SK-N-SH (cell line): ENCODE measurements at regions not wholly inside any gene's neighbourhood (a gene's known extent, or its start where the extent isn't known, plus 50 kb on each side); places are given as distances from the start of the nearest gene placed in this dataset.
"Not testable (repeated sequence)": the region's sequence is repeated elsewhere in the genome, so short reads cannot be mapped to it uniquely, and the experiment has no call there.

Source experiments
- CTCF ChIA-PET: fragments of 300-600, 350-600 bp; formaldehyde crosslinking; extraction: SDS; loops from one replicate; lab custom pipeline; 2021; lab: Yijun Ruan, JAX
- POLR2A ChIA-PET: fragments of 350-600 bp; sonication (Branson Sonifier 250); formaldehyde crosslinking; extraction: SDS; loops from one replicate; lab custom pipeline; 2020; ENCODE audit warnings: antibody characterized with exemption, inconsistent platforms; lab: Yijun Ruan, JAX
- DNase-seq: peaks from one replicate; pipeline ENCODE4 v3.0.0; 2012
- H2AFZ ChIP-seq: fragments of 200-600 bp; sonication (generic); 2 replicates; pipeline ENCODE4 v1.8.1; 2016; ENCODE audit warnings: antibody characterized with exemption, mild to moderate bottlenecking, low read depth
- H3F3A ChIP-seq: fragments of 200-600 bp; sonication (generic); replicated peaks from 2 replicates; pipeline ENCODE3; 2016; ENCODE audit warnings: antibody characterized with exemption, mild to moderate bottlenecking; ENCODE audit not compliant: insufficient read depth
- H3K27ac ChIP-seq, 2 experiments: fragments of 200-500 bp in 1 of 2; fragments of 200-600 bp in 1 of 2; sonication (Bioruptor generic) in 1 of 2; sonication (generic), shearing (Covaris generic) in 1 of 2; 2 replicates each; pipeline versions ENCODE4 v1.5.1 to v1.6.1; 2014 to 2016; ENCODE audit warnings: low read depth in 2 of 2, inconsistent platforms in 1 of 2, low read length in 1 of 2, mild to moderate bottlenecking in 1 of 2, mixed read lengths in 1 of 2
- H3K27me3 ChIP-seq: fragments of 200-600 bp; sonication (generic), shearing (Covaris generic); 2 replicates; pipeline ENCODE4 v1.6.1; 2016; ENCODE audit warnings: mixed run types; ENCODE audit not compliant: insufficient read depth
- H3K36me3 ChIP-seq, 2 experiments: fragments of 200-500 bp in 1 of 2; fragments of 200-600 bp in 1 of 2; sonication (Bioruptor generic) in 1 of 2; sonication (generic) in 1 of 2; replicated peaks in 1 of 2; 2 replicates each; pipeline versions ENCODE3 to v1.5.1; 2014 to 2016; ENCODE audit warnings: low read length in 1 of 2, mild to moderate bottlenecking in 1 of 2; ENCODE audit not compliant: insufficient read depth in 2 of 2, control insufficient read depth in 1 of 2
- H3K4me1 ChIP-seq, 2 experiments: fragments of 200-500 bp in 1 of 2; fragments of 200-600 bp in 1 of 2; sonication (Bioruptor generic) in 1 of 2; sonication (generic), shearing (Covaris generic) in 1 of 2; 2 replicates each; pipeline versions ENCODE4 v1.5.1 to v1.6.1; 2014 to 2016; ENCODE audit warnings: low read depth in 1 of 2, low read length in 1 of 2, mixed run types in 1 of 2; ENCODE audit not compliant: insufficient read depth in 2 of 2, control insufficient read depth in 1 of 2
- H3K4me2 ChIP-seq: fragments of 200-600 bp; sonication (generic), shearing (Covaris generic); 2 replicates; pipeline ENCODE4 v1.6.1; 2017; ENCODE audit warnings: mixed run types
- H3K4me3 ChIP-seq, 2 experiments: fragments of 200-500 bp in 1 of 2; fragments of 200-600 bp in 1 of 2; sonication (Bioruptor generic) in 1 of 2; sonication (generic), shearing (Covaris generic) in 1 of 2; 2 replicates each; pipeline versions ENCODE4 v1.5.1 to v1.8.1; 2014 to 2016; ENCODE audit warnings: low read depth in 2 of 2, inconsistent platforms in 1 of 2, low read length in 1 of 2, mild to moderate bottlenecking in 1 of 2, mixed read lengths in 1 of 2, moderate library complexity in 1 of 2
- H3K79me2 ChIP-seq: fragments of 200-600 bp; sonication (generic); 2 replicates; pipeline ENCODE4 v1.8.1; 2017; ENCODE audit warnings: mild to moderate bottlenecking; ENCODE audit not compliant: insufficient read depth
- H3K9ac ChIP-seq: fragments of 200-600 bp; sonication (generic); 2 replicates; pipeline ENCODE4 v1.6.1; 2017; ENCODE audit warnings: mixed run types
- H3K9me2 ChIP-seq: fragments of 200-600 bp; sonication (generic); 2 replicates; pipeline ENCODE4 v1.6.1; 2017; ENCODE audit warnings: mixed run types
- H3K9me3 ChIP-seq: fragments of 200-600 bp; sonication (generic); 2 replicates; pipeline ENCODE4 v1.6.1; 2017; ENCODE audit warnings: mixed run types, mild to moderate bottlenecking, moderate library complexity
- H4K20me1 ChIP-seq: fragments of 200-600 bp; sonication (generic); 2 replicates; pipeline ENCODE4 v1.6.1; 2017; ENCODE audit warnings: mild to moderate bottlenecking, mixed run types; ENCODE audit not compliant: insufficient read depth
- CTCF ChIP-seq: fragments of 200-600 bp; sonication (generic); IDR thresholded peaks from 2 replicates; pipeline ENCODE4 v1.6.1; 2017; ENCODE audit warnings: antibody characterized with exemption, mild to moderate bottlenecking, moderate library complexity
- EZH2phosphoT487 ChIP-seq: fragments of 200-600 bp; sonication (generic); IDR thresholded peaks from 2 replicates; pipeline ENCODE4 v1.6.1; 2017; ENCODE audit warnings: low read depth, mixed run types, mild to moderate bottlenecking, antibody characterized with exemption, moderate library complexity, borderline replicate concordance
- GABPA ChIP-seq: IDR thresholded peaks from 2 replicates; pipeline ENCODE4 v1.4.0; 2012; ENCODE audit warnings: low read depth, mild to moderate bottlenecking
- MEF2A ChIP-seq: IDR thresholded peaks from 2 replicates; pipeline ENCODE4 v1.4.0; 2012; ENCODE audit warnings: low read depth, borderline replicate concordance
- NFIC ChIP-seq: IDR thresholded peaks from 2 replicates; pipeline ENCODE4 v1.4.0; 2012; ENCODE audit warnings: borderline replicate concordance
- RAD21 ChIP-seq: IDR thresholded peaks from 2 replicates; pipeline ENCODE4 v1.6.1; 2012; ENCODE audit warnings: mild to moderate bottlenecking, low read length
- RFX5 ChIP-seq: IDR thresholded peaks from 2 replicates; pipeline ENCODE4 v1.6.1; 2012; ENCODE audit warnings: mild to moderate bottlenecking, improper control_type of control experiment, low read length
- RXRA ChIP-seq: IDR thresholded peaks from 2 replicates; pipeline ENCODE4 v1.4.0; 2012; ENCODE audit warnings: low read depth, mild to moderate bottlenecking, borderline replicate concordance
- SMC3 ChIP-seq: IDR thresholded peaks from 2 replicates; pipeline ENCODE4 v1.6.1; 2012; ENCODE audit warnings: low read depth, low read length, improper control_type of control experiment
- TAF1 ChIP-seq: IDR thresholded peaks from 2 replicates; pipeline ENCODE4 v1.6.1; 2012; ENCODE audit warnings: low read depth, mild to moderate bottlenecking, low read length, moderate library complexity, borderline replicate concordance
- WGBS: methylation state at CpG from one replicate; pipeline ENCODE4 v1.1.6; 2017; ENCODE audit warnings: low lambda C conversion rate; 5-methylcytosine and 5-hydroxymethylcytosine counted together
- TF ChIP-seq, protein P1 (sequence below): IDR thresholded peaks from 2 replicates; pipeline ENCODE4 v1.4.0; 2012; ENCODE audit warnings: low read depth
- TF ChIP-seq, protein P2 (sequence below): IDR thresholded peaks from 2 replicates; pipeline ENCODE4 v1.6.1; 2012; ENCODE audit warnings: mild to moderate bottlenecking, low read depth, low read length, moderate library complexity

GRCh38 chr14:86064595-86064994, 534.7 kb downstream of the FLRT2 start:
- H3K4me3 ChIP-seq, H3K9me2 ChIP-seq, H3K36me3 ChIP-seq, H3K27ac ChIP-seq, H3F3A ChIP-seq, H3K9me3 ChIP-seq, H4K20me1 ChIP-seq, H3K4me2 ChIP-seq, H3K27me3 ChIP-seq, H2AFZ ChIP-seq, H3K79me2 ChIP-seq, H3K9ac ChIP-seq, POLR2A ChIA-PET, H3K4me1 ChIP-seq, DNase-seq: not testable (repeated sequence)
- CTCF ChIA-PET, result interaction anchor here (2.0 kb wide), 1 partner anchor 26 kb away, joined by 5 read pairs; no protein-coding TSS in a partner anchor

DNA sequence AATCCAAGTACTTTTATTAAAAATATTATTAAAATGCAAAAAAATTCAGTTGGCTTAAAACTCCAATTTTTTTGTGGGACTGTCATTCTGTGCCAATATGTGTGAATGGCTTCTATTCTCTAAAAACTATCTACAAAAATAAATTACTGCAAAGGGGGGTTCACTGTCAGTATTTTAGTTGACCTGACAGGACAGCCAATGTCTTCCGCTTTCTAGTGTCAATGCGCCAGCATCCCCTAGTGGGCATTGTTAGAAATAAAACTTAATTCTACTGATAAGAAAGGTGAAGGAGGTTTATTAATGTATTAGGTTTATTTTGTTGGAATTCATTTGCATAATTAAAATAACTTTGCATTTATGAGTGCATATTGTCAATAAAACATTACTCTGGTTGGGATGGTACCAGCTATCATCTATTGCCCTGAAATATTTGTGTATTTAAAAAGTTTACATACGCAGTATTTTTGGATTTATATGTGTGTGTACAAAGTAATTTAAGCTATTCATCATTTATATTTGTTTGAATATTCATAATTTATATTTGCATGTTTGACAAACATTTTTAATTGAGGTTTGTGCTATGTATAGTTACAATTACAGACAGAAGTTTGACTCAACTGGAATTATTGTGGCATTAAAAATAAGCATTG, 527.2 kb downstream of the FLRT2 start:
- 31% methylated on average over 3 of the region's 3 CpGs for WGBS
- peak; percentile 70 for TF ChIP-seq RAD21
- TF ChIP-seq RFX5, result no peak
- TF ChIP-seq, protein P1, sequence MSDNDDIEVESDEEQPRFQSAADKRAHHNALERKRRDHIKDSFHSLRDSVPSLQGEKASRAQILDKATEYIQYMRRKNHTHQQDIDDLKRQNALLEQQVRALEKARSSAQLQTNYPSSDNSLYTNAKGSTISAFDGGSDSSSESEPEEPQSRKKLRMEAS, result no peak
- peak; percentile 48 for TF ChIP-seq SMC3
- TF ChIP-seq GABPA, result no peak
- peak; percentile 92 for TF ChIP-seq CTCF
- TF ChIP-seq MEF2A, result no peak
- no peak for TF ChIP-seq EZH2phosphoT487
- POLR2A ChIA-PET, result no interaction called here
- H3K4me2 ChIP-seq, result no peak overlapping the region
- no peaks in the 10 kb centered on the region for H3K9me2 ChIP-seq
- H3K27ac ChIP-seq, result no peak overlapping the region
- peaks cover 5% of the 10 kb centered on the region; the same call in 1 of the 2 replicates for H3K27me3 ChIP-seq
- H3K4me3 ChIP-seq, result no peak overlapping the region
- H4K20me1 ChIP-seq, result no peaks in the 10 kb centered on the region
- no peaks in the 10 kb centered on the region for H3K36me3 ChIP-seq
- H3K79me2 ChIP-seq, result no peaks in the 10 kb centered on the region
- H3K4me1 ChIP-seq, result no peaks in the 10 kb centered on the region
- CTCF ChIA-PET, result interaction anchor here (0.6 to 1.3 kb wide), 3 partner anchors 19 to 68 kb away, joined by 3 to 5 read pairs (median 3); no protein-coding TSS in a partner anchor
- peak; percentile 3 for DNase-seq
- no peaks in the 10 kb centered on the region for H3F3A ChIP-seq
- no peak overlapping the region for H3K9ac ChIP-seq
- H3K9me3 ChIP-seq, result no peaks in the 10 kb centered on the region
- H2AFZ ChIP-seq, result no peak overlapping the region

DNA sequence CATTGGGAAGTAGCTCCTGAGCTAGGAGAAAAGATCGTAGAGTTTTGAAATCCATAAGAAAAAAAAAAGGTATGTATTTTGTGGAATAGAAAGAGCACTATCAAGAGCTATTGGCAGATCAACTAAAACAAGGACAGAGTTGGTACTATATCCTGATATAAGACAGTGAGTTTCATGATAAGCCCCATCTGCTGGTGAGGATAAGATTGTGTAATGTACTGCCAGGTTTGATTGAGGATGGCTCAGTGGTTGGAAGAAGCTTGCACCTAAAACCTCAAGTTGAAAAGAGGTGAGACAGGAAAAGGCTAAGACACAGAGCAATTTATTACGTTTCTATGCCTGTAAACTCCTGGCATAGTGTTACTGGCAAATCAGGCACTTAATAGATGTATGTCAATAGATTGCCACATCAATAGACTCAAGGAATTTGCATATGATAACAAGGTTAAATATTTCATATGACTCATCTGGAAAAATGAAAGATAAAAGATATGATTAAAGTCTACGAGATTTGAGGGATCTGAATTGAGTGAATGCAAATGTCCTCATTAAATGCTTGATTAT, 525.6 kb downstream of the FLRT2 start:
- H3K4me2 ChIP-seq, result no peak overlapping the region
- no peaks in the 10 kb centered on the region for H3K9me3 ChIP-seq
- WGBS, result 0% methylated on average over 3 of the region's 3 CpGs
- no peaks in the 10 kb centered on the region for H3F3A ChIP-seq
- H3K79me2 ChIP-seq, result no peaks in the 10 kb centered on the region
- H3K27ac ChIP-seq, result no peak overlapping the region
- no peak overlapping the region for H3K4me3 ChIP-seq
- no peaks in the 10 kb centered on the region for H3K36me3 ChIP-seq
- no peak overlapping the region for H3K9ac ChIP-seq
- peaks cover 5% of the 10 kb centered on the region; the same call in 1 of the 2 replicates for H3K27me3 ChIP-seq
- DNase-seq, result no peak
- H2AFZ ChIP-seq, result no peak overlapping the region
- no peaks in the 10 kb centered on the region for H3K9me2 ChIP-seq
- POLR2A ChIA-PET, result no interaction called here
- CTCF ChIA-PET, result interaction anchor here (0.7 to 1.1 kb wide), 3 partner anchors 17 to 26 kb away, joined by 3 to 6 read pairs (median 3); no protein-coding TSS in a partner anchor
- no peaks in the 10 kb centered on the region for H3K4me1 ChIP-seq
- H4K20me1 ChIP-seq, result no peaks in the 10 kb centered on the region
- no peak for TF ChIP-seq NFIC
- peak; percentile 39 for TF ChIP-seq CTCF
- TF ChIP-seq SMC3, result no peak
- TF ChIP-seq RXRA, result no peak
- no peak for TF ChIP-seq TAF1
- TF ChIP-seq, protein P2, sequence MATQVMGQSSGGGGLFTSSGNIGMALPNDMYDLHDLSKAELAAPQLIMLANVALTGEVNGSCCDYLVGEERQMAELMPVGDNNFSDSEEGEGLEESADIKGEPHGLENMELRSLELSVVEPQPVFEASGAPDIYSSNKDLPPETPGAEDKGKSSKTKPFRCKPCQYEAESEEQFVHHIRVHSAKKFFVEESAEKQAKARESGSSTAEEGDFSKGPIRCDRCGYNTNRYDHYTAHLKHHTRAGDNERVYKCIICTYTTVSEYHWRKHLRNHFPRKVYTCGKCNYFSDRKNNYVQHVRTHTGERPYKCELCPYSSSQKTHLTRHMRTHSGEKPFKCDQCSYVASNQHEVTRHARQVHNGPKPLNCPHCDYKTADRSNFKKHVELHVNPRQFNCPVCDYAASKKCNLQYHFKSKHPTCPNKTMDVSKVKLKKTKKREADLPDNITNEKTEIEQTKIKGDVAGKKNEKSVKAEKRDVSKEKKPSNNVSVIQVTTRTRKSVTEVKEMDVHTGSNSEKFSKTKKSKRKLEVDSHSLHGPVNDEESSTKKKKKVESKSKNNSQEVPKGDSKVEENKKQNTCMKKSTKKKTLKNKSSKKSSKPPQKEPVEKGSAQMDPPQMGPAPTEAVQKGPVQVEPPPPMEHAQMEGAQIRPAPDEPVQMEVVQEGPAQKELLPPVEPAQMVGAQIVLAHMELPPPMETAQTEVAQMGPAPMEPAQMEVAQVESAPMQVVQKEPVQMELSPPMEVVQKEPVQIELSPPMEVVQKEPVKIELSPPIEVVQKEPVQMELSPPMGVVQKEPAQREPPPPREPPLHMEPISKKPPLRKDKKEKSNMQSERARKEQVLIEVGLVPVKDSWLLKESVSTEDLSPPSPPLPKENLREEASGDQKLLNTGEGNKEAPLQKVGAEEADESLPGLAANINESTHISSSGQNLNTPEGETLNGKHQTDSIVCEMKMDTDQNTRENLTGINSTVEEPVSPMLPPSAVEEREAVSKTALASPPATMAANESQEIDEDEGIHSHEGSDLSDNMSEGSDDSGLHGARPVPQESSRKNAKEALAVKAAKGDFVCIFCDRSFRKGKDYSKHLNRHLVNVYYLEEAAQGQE, result no peak
